GM19351 (cell line): ENCODE measurements at regions not wholly inside any gene's neighbourhood (a gene's known extent, or its start where the extent isn't known, plus 50 kb on each side); places are given as distances from the start of the nearest gene placed in this dataset.
A peak's percentile ranks its signal among the peaks of the same experiment; 100 is the strongest.

Experiments used
- ATAC-seq: cut with Tn5 transposase; IDR thresholded peaks from one replicate; pipeline ENCODE4 v1.9.1; 2021; ENCODE audit warnings: mild to moderate bottlenecking, moderate library complexity; ENCODE audit not compliant: unreplicated experiment

GRCh38 chr2:23285091-23285800, 99.7 kb upstream of the KLHL29 start:
- no peak for ATAC-seq

- no peak for ATAC-seq
Measured at GRCh38 chr2:23286031-23286757, 98.8 kb upstream of the KLHL29 start.

- no peak for ATAC-seq
Measured at GRCh38 chr2:23286758-23287704, 97.9 kb upstream of the KLHL29 start.

GRCh38 chr2:23289671-23290070, 95.3 kb upstream of the KLHL29 start:
- no peak for ATAC-seq

- no peak for ATAC-seq
Measured at GRCh38 chr2:23291239-23291638, 93.7 kb upstream of the KLHL29 start.

- no peak for ATAC-seq
Measured at GRCh38 chr2:23292024-23292423, 93.0 kb upstream of the KLHL29 start.

- ATAC-seq: no peak
Measured at GRCh38 chr2:23293063-23293462, 91.9 kb upstream of the KLHL29 start.

GRCh38 chr2:23293731-23294130, 91.2 kb upstream of the KLHL29 start:
- no peak for ATAC-seq

GRCh38 chr2:23294238-23294637, 90.7 kb upstream of the KLHL29 start:
- no peak for ATAC-seq

GRCh38 chr2:23296691-23297090, 88.3 kb upstream of the KLHL29 start:
- ATAC-seq: no peak

GRCh38 chr2:23297112-23297511, 87.9 kb upstream of the KLHL29 start:
- ATAC-seq: no peak

- no peak for ATAC-seq
Measured at GRCh38 chr2:23298551-23298950, 86.4 kb upstream of the KLHL29 start.

GRCh38 chr2:23299476-23300195, 85.3 kb upstream of the KLHL29 start:
- ATAC-seq: no peak

- ATAC-seq: no peak
Measured at GRCh38 chr2:23301136-23301535, 83.8 kb upstream of the KLHL29 start.

- ATAC-seq: no peak
Measured at GRCh38 chr2:23302591-23302990, 82.4 kb upstream of the KLHL29 start.

GRCh38 chr2:23306401-23306800, 78.6 kb upstream of the KLHL29 start:
- ATAC-seq: no peak

GRCh38 chr2:23311186-23311585, 73.8 kb upstream of the KLHL29 start:
- no peak for ATAC-seq

- peak; percentile 92 for ATAC-seq
Measured at GRCh38 chr2:23312996-23313606, 71.9 kb upstream of the KLHL29 start.

- no peak for ATAC-seq
Measured at GRCh38 chr2:23314687-23315086, 70.3 kb upstream of the KLHL29 start.

GRCh38 chr2:23320058-23320457, 64.9 kb upstream of the KLHL29 start:
- no peak for ATAC-seq
